ENCODE measurements at regions not wholly inside any gene's neighbourhood (a gene's known extent, or its start where the extent isn't known, plus 50 kb on each side); places are given as distances from the start of the nearest gene placed in this dataset.

- Histone ChIP-seq H3K36me3 (ENCODE audit: control insufficient read depth in 2 of 2, insufficient read depth in 2 of 2, low read length in 2 of 2) (no peaks in the 10 kb centered on the region), H3K27me3 (ENCODE audit: control insufficient read depth in 2 of 2, insufficient read depth in 2 of 2, low read length in 2 of 2) (peaks cover 2 to 3% of the 10 kb centered on the region in 2 donors), H3K4me3 (ENCODE audit: low read length in 2 of 2) (no peak overlapping the region), H3K4me1 (ENCODE audit: control insufficient read depth in 2 of 2, insufficient read depth in 2 of 2, low read length in 2 of 2) (no peaks in the 10 kb centered on the region), H3K9ac (ENCODE audit: low read depth in 1 of 2, low read length in 2 of 2) (no peak overlapping the region), H3K9me3 (ENCODE audit: control insufficient read depth in 2 of 2, low read length in 2 of 2) (no peaks in the 10 kb centered on the region), H3K27ac (ENCODE audit: low read depth in 2 of 2, low read length in 2 of 2) (no peak overlapping the region)
Observed at GRCh38 chr1:29437946-29438345, 201.6 kb downstream of the PTPRU start.

GRCh38 chr1:29436181-29436785 is 200.0 kb downstream of the PTPRU start:
- no peak overlapping the region for H3K27ac ChIP-seq (ENCODE audit: low read depth in 2 of 2, low read length in 2 of 2)
- no peaks in the 10 kb centered on the region for H3K4me1 ChIP-seq (ENCODE audit: control insufficient read depth in 2 of 2, insufficient read depth in 2 of 2, low read length in 2 of 2)
- H3K36me3 ChIP-seq (ENCODE audit: control insufficient read depth in 2 of 2, insufficient read depth in 2 of 2, low read length in 2 of 2): no peaks in the 10 kb centered on the region
- no peak overlapping the region for H3K4me3 ChIP-seq (ENCODE audit: low read length in 2 of 2)
- no peaks in the 10 kb centered on the region for H3K9me3 ChIP-seq (ENCODE audit: control insufficient read depth in 2 of 2, low read length in 2 of 2)
- H3K27me3 ChIP-seq (ENCODE audit: control insufficient read depth in 2 of 2, insufficient read depth in 2 of 2, low read length in 2 of 2): peaks cover 2 to 3% of the 10 kb centered on the region in 2 donors
- H3K9ac ChIP-seq (ENCODE audit: low read depth in 1 of 2, low read length in 2 of 2): no peak overlapping the region

- H3K36me3 ChIP-seq (ENCODE audit: control insufficient read depth in 2 of 2, insufficient read depth in 2 of 2, low read length in 2 of 2): no peaks in the 10 kb centered on the region
- H3K4me3 ChIP-seq (ENCODE audit: low read length in 2 of 2): no peak overlapping the region
- no peak overlapping the region for H3K9ac ChIP-seq (ENCODE audit: low read depth in 1 of 2, low read length in 2 of 2)
- no peak overlapping the region for H3K27ac ChIP-seq (ENCODE audit: low read depth in 2 of 2, low read length in 2 of 2)
- no peaks in the 10 kb centered on the region for H3K4me1 ChIP-seq (ENCODE audit: control insufficient read depth in 2 of 2, insufficient read depth in 2 of 2, low read length in 2 of 2)
- H3K27me3 ChIP-seq (ENCODE audit: control insufficient read depth in 2 of 2, insufficient read depth in 2 of 2, low read length in 2 of 2): peaks cover 0 to 3% of the 10 kb centered on the region in 2 donors
- H3K9me3 ChIP-seq (ENCODE audit: control insufficient read depth in 2 of 2, low read length in 2 of 2): no peaks in the 10 kb centered on the region
Observed at GRCh38 chr1:29433830-29434229, 197.5 kb downstream of the PTPRU start.

GRCh38 chr1:29431138-29431537 is 194.8 kb downstream of the PTPRU start:
- H3K27ac ChIP-seq (ENCODE audit: low read depth in 2 of 2, low read length in 2 of 2): no peak overlapping the region
- H3K4me3 ChIP-seq (ENCODE audit: low read length in 2 of 2): no peak overlapping the region
- H3K27me3 ChIP-seq (ENCODE audit: control insufficient read depth in 2 of 2, insufficient read depth in 2 of 2, low read length in 2 of 2): no peaks in the 10 kb centered on the region
- no peaks in the 10 kb centered on the region for H3K9me3 ChIP-seq (ENCODE audit: control insufficient read depth in 2 of 2, low read length in 2 of 2)
- no peak overlapping the region for H3K9ac ChIP-seq (ENCODE audit: low read depth in 1 of 2, low read length in 2 of 2)
- no peaks in the 10 kb centered on the region for H3K36me3 ChIP-seq (ENCODE audit: control insufficient read depth in 2 of 2, insufficient read depth in 2 of 2, low read length in 2 of 2)
- no peaks in the 10 kb centered on the region for H3K4me1 ChIP-seq (ENCODE audit: control insufficient read depth in 2 of 2, insufficient read depth in 2 of 2, low read length in 2 of 2)

GRCh38 chr1:29429656-29430055 is 193.3 kb downstream of the PTPRU start:
- H3K4me3 ChIP-seq (ENCODE audit: low read length in 2 of 2): no peak overlapping the region
- H3K4me1 ChIP-seq (ENCODE audit: control insufficient read depth in 2 of 2, insufficient read depth in 2 of 2, low read length in 2 of 2): no peaks in the 10 kb centered on the region
- no peaks in the 10 kb centered on the region for H3K36me3 ChIP-seq (ENCODE audit: control insufficient read depth in 2 of 2, insufficient read depth in 2 of 2, low read length in 2 of 2)

GRCh38 chr1:29428997-29429396 is 192.7 kb downstream of the PTPRU start:
- no peak overlapping the region for H3K27ac ChIP-seq (ENCODE audit: low read depth in 2 of 2, low read length in 2 of 2)

More at GRCh38 chr1:29429656-29430055, 193.3 kb downstream of the PTPRU start:
- no peaks in the 10 kb centered on the region for H3K9me3 ChIP-seq (ENCODE audit: control insufficient read depth in 2 of 2, low read length in 2 of 2)
- no peak overlapping the region for H3K27ac ChIP-seq (ENCODE audit: low read depth in 2 of 2, low read length in 2 of 2)
- H3K27me3 ChIP-seq (ENCODE audit: control insufficient read depth in 2 of 2, insufficient read depth in 2 of 2, low read length in 2 of 2): no peaks in the 10 kb centered on the region
- no peak overlapping the region for H3K9ac ChIP-seq (ENCODE audit: low read depth in 1 of 2, low read length in 2 of 2)

GRCh38 chr1:29428280-29428615 is 191.9 kb downstream of the PTPRU start:
- no peaks in the 10 kb centered on the region for H3K9me3 ChIP-seq (ENCODE audit: control insufficient read depth in 2 of 2, low read length in 2 of 2)
- H3K4me1 ChIP-seq (ENCODE audit: control insufficient read depth in 2 of 2, insufficient read depth in 2 of 2, low read length in 2 of 2): no peaks in the 10 kb centered on the region
- H3K36me3 ChIP-seq (ENCODE audit: control insufficient read depth in 2 of 2, insufficient read depth in 2 of 2, low read length in 2 of 2): no peaks in the 10 kb centered on the region
- no peak overlapping the region for H3K4me3 ChIP-seq (ENCODE audit: low read length in 2 of 2)
- H3K9ac ChIP-seq (ENCODE audit: low read depth in 1 of 2, low read length in 2 of 2): no peak overlapping the region
- no peak overlapping the region for H3K27ac ChIP-seq (ENCODE audit: low read depth in 2 of 2, low read length in 2 of 2)
- H3K27me3 ChIP-seq (ENCODE audit: control insufficient read depth in 2 of 2, insufficient read depth in 2 of 2, low read length in 2 of 2): no peaks in the 10 kb centered on the region

More at GRCh38 chr1:29428997-29429396, 192.7 kb downstream of the PTPRU start:
- Histone ChIP-seq H3K9ac (ENCODE audit: low read depth in 1 of 2, low read length in 2 of 2) (no peak overlapping the region), H3K27me3 (ENCODE audit: control insufficient read depth in 2 of 2, insufficient read depth in 2 of 2, low read length in 2 of 2) (no peaks in the 10 kb centered on the region), H3K36me3 (ENCODE audit: control insufficient read depth in 2 of 2, insufficient read depth in 2 of 2, low read length in 2 of 2) (no peaks in the 10 kb centered on the region), H3K4me3 (ENCODE audit: low read length in 2 of 2) (no peak overlapping the region), H3K4me1 (ENCODE audit: control insufficient read depth in 2 of 2, insufficient read depth in 2 of 2, low read length in 2 of 2) (no peaks in the 10 kb centered on the region), H3K9me3 (ENCODE audit: control insufficient read depth in 2 of 2, low read length in 2 of 2) (no peaks in the 10 kb centered on the region)

GRCh38 chr1:29427614-29428279 is 191.4 kb downstream of the PTPRU start:
- Histone ChIP-seq H3K9me3 (ENCODE audit: control insufficient read depth in 2 of 2, low read length in 2 of 2) (no peaks in the 10 kb centered on the region), H3K4me1 (ENCODE audit: control insufficient read depth in 2 of 2, insufficient read depth in 2 of 2, low read length in 2 of 2) (no peaks in the 10 kb centered on the region), H3K36me3 (ENCODE audit: control insufficient read depth in 2 of 2, insufficient read depth in 2 of 2, low read length in 2 of 2) (no peaks in the 10 kb centered on the region), H3K27me3 (ENCODE audit: control insufficient read depth in 2 of 2, insufficient read depth in 2 of 2, low read length in 2 of 2) (no peaks in the 10 kb centered on the region), H3K9ac (ENCODE audit: low read depth in 1 of 2, low read length in 2 of 2) (no peak overlapping the region), H3K4me3 (ENCODE audit: low read length in 2 of 2) (no peak overlapping the region), H3K27ac (ENCODE audit: low read depth in 2 of 2, low read length in 2 of 2) (no peak overlapping the region)

GRCh38 chr1:29426701-29427279 is 190.5 kb downstream of the PTPRU start:
- no peaks in the 10 kb centered on the region for H3K4me1 ChIP-seq (ENCODE audit: control insufficient read depth in 2 of 2, insufficient read depth in 2 of 2, low read length in 2 of 2)
- H3K9me3 ChIP-seq (ENCODE audit: control insufficient read depth in 2 of 2, low read length in 2 of 2): no peaks in the 10 kb centered on the region
- H3K9ac ChIP-seq (ENCODE audit: low read depth in 1 of 2, low read length in 2 of 2): no peak overlapping the region
- H3K4me3 ChIP-seq (ENCODE audit: low read length in 2 of 2): no peak overlapping the region
- no peaks in the 10 kb centered on the region for H3K27me3 ChIP-seq (ENCODE audit: control insufficient read depth in 2 of 2, insufficient read depth in 2 of 2, low read length in 2 of 2)
- no peaks in the 10 kb centered on the region for H3K36me3 ChIP-seq (ENCODE audit: control insufficient read depth in 2 of 2, insufficient read depth in 2 of 2, low read length in 2 of 2)
- H3K27ac ChIP-seq (ENCODE audit: low read depth in 2 of 2, low read length in 2 of 2): no peak overlapping the region

- Histone ChIP-seq H3K27ac (ENCODE audit: low read depth in 2 of 2, low read length in 2 of 2) (no peak overlapping the region), H3K4me1 (ENCODE audit: control insufficient read depth in 2 of 2, insufficient read depth in 2 of 2, low read length in 2 of 2) (no peaks in the 10 kb centered on the region)
Observed at GRCh38 chr1:29425631-29426030, 189.3 kb downstream of the PTPRU start.

More at GRCh38 chr1:29425631-29426030, 189.3 kb downstream of the PTPRU start:
- H3K9me3 ChIP-seq (ENCODE audit: control insufficient read depth in 2 of 2, low read length in 2 of 2): no peaks in the 10 kb centered on the region
- H3K27me3 ChIP-seq (ENCODE audit: control insufficient read depth in 2 of 2, insufficient read depth in 2 of 2, low read length in 2 of 2): no peaks in the 10 kb centered on the region
- H3K36me3 ChIP-seq (ENCODE audit: control insufficient read depth in 2 of 2, insufficient read depth in 2 of 2, low read length in 2 of 2): no peaks in the 10 kb centered on the region
- H3K9ac ChIP-seq (ENCODE audit: low read depth in 1 of 2, low read length in 2 of 2): no peak overlapping the region
- no peak overlapping the region for H3K4me3 ChIP-seq (ENCODE audit: low read length in 2 of 2)

Data from mucosa of rectum (tissue), 2 donors.